ENCODE measurements at regions not wholly inside any gene's neighbourhood (a gene's known extent, or its start where the extent isn't known, plus 50 kb on each side); places are given as distances from the start of the nearest gene placed in this dataset.

DNA sequence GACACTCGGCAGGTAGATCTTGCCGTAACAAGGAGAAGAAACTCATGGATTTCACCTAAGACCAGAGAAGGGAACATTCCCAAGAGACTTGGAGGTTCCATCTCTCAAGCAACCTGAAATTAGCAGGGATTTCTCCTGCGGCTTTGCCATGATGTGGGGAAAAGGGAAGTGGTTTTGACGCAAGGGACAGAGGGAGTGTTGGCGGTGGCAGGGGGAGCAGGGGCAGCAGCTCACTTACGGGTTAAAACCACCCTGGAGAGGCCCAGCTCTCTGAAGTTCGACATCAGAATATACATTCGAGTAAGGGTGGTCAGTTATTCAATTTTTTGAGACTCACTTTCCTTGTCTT is 76.1 kb upstream of the POMP start:
- Mint-ChIP-seq H3K27ac (peak overlapping the region in 1 of 3 experiments; percentile 58; a peak in 1 of 7 replicates), H3K4me3 (no peak overlapping the region), H3K9me3 (no peaks in the 10 kb centered on the region; a peak in 2 of 5 replicates), H3K27me3 (ENCODE audit: low read depth) (peaks cover 4% of the 10 kb centered on the region), H3K4me1 (peaks cover 58 to 68% of the 10 kb centered on the region in 2 experiments), H3K36me3 (ENCODE audit: insufficient read depth in 1 of 3, low read depth in 3 of 3) (no peaks in the 10 kb centered on the region)
- no peaks in the 10 kb centered on the region for H3K79me2 ChIP-seq (ENCODE audit: insufficient read depth, low read length)
- no peak overlapping the region for H3K56ac ChIP-seq (ENCODE audit: insufficient read length, low read depth, low read length)
- WGBS (ENCODE audit: extremely low coverage, insufficient read length, low lambda C conversion rate), result no CpG with 5 or more reads among the region's 8 CpGs
- DNase-seq, result no peak
- peaks cover 11% of the 10 kb centered on the region for H3K4me1 ChIP-seq (ENCODE audit: insufficient read depth, low read length)
- no peak overlapping the region for H3K23ac ChIP-seq (ENCODE audit: insufficient read length, low read depth, low read length)
- no peak overlapping the region for H3K27ac ChIP-seq (ENCODE audit: insufficient read length, low read depth, low read length)
- H2AFZ ChIP-seq (ENCODE audit: low read length), result no peak overlapping the region
- no peak overlapping the region for H3K18ac ChIP-seq (ENCODE audit: insufficient read length, low read depth, low read length)
- no peak overlapping the region for H2BK5ac ChIP-seq (ENCODE audit: insufficient read length, low read length)
- no peak overlapping the region for H2BK12ac ChIP-seq (ENCODE audit: insufficient read length, low read depth, low read length)
- H4K5ac ChIP-seq (ENCODE audit: insufficient read length, low read depth, low read length), result no peak overlapping the region
- H2BK120ac ChIP-seq (ENCODE audit: low read depth, low read length, poor library complexity, severe bottlenecking), result no peak overlapping the region
- H2BK20ac ChIP-seq (ENCODE audit: low read depth, low read length, poor library complexity, severe bottlenecking), result no peak overlapping the region
- no peak overlapping the region for H2AK5ac ChIP-seq (ENCODE audit: insufficient read length, low read length)
- no peak overlapping the region for H3T11ph ChIP-seq (ENCODE audit: low read length)
- H2BK15ac ChIP-seq (ENCODE audit: low read depth, low read length), result no peak overlapping the region
- no peak for TF ChIP-seq CTCF (conservative IDR thresholded peaks at IDR 0.05)
- H3K79me1 ChIP-seq (ENCODE audit: insufficient read depth, low read depth, low read length, poor library complexity, severe bottlenecking), result no peaks in the 10 kb centered on the region
- no peaks in the 10 kb centered on the region for H4K20me1 ChIP-seq (ENCODE audit: control insufficient read depth, insufficient read depth, insufficient read length)
- no peaks in the 10 kb centered on the region for H3K23me2 ChIP-seq (ENCODE audit: insufficient read length, low read depth, low read length, poor library complexity, severe bottlenecking)
- no peak overlapping the region; the same call in 1 of the 2 replicates for H3K14ac ChIP-seq (ENCODE audit: insufficient read depth, low read length)
- no peak overlapping the region for H3K4me2 ChIP-seq (ENCODE audit: insufficient read depth, insufficient read length, low read length)
- H3K4ac ChIP-seq (ENCODE audit: low read depth, low read length), result no peak overlapping the region
- no peaks in the 10 kb centered on the region for H3K27me3 ChIP-seq (ENCODE audit: insufficient read depth, low read length)
- H4K91ac ChIP-seq (ENCODE audit: insufficient read length, low read depth, low read length), result no peak overlapping the region
- no peaks in the 10 kb centered on the region for H3K9me3 ChIP-seq (ENCODE audit: control insufficient read depth, low read depth, low read length)
- H4K8ac ChIP-seq (replicated peaks; ENCODE audit: insufficient read length, low read depth, low read length), result no peak overlapping the region
- H3K9ac ChIP-seq (ENCODE audit: extremely low read depth, insufficient read length, low read length), result no peak overlapping the region

All from H9 (cell line).